ENCODE measurements at regions not wholly inside any gene's neighbourhood (a gene's known extent, or its start where the extent isn't known, plus 50 kb on each side); places are given as distances from the start of the nearest gene placed in this dataset.

- TF ChIP-seq CTCF (IDR thresholded peaks at IDR 0.05) (no peak), POLR2A (IDR thresholded peaks at IDR 0.05) (no peak)
These were observed 360.3 kb downstream of the IRS2 start for GRCh38 chr13:109425821-109426689.
